HG03135 (cell line): ENCODE measurements at regions not wholly inside any gene's neighbourhood (a gene's known extent, or its start where the extent isn't known, plus 50 kb on each side); places are given as distances from the start of the nearest gene placed in this dataset.
A peak's percentile ranks its signal among the peaks of the same experiment; 100 is the strongest.
"Not testable (repeated sequence)": the region's sequence is repeated elsewhere in the genome, so short reads cannot be mapped to it uniquely, and the experiment has no call there.

ENCODE experiments used
- ATAC-seq: cut with Tn5 transposase; IDR thresholded peaks from one replicate; pipeline ENCODE4 v1.9.1; 2021; ENCODE audit warnings: mild to moderate bottlenecking, moderate library complexity; ENCODE audit not compliant: unreplicated experiment

DNA sequence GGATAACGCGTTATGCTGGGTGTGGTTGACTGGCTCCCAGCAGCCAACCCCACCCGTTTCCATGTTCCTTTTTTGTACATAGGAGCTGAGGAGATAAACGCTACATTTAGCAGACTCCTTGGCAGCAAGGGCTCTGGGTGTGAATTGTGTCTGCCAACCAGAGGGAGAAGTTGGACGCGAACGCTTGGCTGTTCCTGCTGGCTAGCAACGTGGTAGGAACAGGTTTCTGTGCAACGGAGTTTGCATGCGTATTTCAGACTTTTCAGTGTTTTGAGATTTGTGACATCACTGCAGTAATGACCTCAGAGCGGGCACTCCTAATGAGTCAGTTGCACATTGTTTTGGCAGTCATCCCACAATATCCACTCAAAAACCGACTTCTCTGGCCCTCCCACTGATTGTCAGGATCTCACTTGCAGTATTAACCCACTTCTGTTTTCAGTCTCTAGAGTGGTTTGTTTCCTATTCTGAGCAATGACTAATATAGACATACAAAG is 98.7 kb upstream of the RGS1 start:
- ATAC-seq: no peak

DNA sequence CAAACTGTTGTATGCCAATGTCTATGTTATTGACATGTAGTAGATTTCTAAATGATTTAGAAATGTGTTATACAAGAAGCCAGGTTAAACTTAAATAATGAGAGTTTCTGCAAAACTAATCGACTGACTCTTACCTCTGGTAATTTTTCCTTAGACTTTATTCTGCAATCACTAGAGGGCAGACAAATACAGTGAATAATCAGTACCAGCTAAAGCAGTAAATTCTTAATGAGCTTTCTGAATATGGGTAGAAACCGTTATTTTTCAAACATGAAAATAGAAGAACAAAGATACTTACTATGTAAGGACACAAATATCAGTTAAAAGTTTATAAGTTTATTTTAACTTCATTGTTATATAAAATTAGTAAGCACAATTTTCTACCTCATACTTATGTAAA is 97.9 kb upstream of the RGS1 start:
- peak; percentile 63 for ATAC-seq

DNA sequence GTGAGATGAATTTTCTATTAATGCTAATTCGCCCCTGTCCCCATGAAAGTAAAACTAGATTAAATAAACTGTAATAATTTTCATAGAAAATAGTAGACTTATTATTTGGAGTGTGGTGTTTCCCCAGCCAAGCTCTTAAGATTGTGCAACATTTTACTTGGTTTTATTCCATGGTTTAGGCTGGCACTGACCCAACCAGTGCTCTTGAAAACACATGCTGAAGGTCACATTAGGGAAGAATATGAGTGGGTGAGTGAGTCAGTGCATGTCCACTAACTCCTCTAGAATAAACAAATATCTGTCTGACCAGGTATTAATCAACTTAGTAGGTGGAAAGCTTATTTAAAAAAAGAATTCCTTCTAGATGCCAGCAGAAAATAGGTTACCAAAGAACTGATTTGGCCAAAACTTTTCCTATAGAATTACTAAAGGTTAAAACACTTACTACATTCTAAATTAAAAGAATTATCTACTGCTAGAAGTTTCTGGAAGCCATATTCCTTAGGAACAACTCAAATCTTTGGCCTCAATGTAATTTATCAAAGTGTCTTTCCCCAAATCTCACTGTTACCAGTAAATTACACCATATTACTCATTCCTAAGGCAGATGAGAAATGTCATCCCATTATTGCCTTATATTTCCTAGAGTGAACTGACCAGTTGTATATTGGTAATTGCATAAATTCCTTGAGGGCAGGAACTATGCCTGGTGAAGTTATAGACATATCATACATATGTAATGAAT is 89.7 kb upstream of the RGS1 start:
- no peak for ATAC-seq

DNA sequence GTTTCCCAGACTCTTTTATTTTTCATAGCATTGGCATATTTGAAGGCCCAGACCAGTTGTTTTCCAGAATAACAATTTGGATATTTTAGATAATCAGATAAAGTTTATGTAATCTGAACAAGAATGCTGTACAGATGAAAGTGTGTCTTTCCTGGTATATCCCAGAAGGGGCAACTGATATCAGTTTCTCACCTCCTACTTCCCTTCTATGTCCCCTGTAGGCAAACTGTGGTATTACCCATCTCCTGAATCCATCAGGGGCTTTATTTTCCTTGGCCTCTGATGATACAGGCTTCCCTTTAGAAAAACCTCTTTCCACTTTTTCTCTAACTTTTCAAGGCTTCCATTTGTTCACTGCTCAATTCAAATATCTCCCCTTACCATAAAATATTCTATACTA is 87.5 kb upstream of the RGS1 start:
- ATAC-seq: no peak

DNA sequence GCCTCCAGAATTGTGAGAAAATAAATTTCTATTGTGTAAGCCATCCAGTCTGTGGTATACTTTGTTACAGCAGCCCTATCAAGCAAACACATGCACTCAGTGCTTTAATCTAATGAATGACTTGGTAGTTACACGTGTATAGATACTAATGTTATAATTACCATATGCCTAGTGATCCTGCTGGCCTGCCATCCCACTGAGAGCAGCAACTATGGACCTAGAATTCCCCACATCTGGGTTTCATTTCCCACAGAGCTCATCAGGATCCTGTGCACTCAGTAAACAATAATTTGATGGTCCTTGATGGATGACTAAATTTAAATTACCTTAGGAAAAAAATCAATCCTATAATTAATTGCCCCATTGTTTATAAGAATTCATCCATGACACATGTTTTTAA is 86.5 kb upstream of the RGS1 start:
- ATAC-seq: no peak

DNA sequence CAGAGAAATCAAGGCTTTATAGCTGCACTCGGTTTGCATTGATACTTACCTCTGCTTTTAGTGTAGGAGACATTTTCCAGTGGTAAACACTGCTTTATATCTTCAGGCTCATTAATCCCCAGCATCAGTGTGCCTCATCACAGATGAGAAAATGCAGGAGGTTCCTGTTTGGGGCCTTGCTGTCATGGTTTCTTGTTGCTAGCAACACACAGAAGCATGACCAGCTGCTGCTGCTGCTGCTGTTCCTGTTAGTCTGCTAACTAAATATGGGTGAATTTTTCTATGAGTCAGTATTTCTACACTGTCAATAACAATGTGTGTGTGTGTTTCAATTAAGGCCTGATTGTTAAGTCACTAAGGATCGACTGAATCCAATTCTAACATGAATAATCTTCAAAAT is 85.8 kb upstream of the RGS1 start:
- ATAC-seq: peak; percentile 95

DNA sequence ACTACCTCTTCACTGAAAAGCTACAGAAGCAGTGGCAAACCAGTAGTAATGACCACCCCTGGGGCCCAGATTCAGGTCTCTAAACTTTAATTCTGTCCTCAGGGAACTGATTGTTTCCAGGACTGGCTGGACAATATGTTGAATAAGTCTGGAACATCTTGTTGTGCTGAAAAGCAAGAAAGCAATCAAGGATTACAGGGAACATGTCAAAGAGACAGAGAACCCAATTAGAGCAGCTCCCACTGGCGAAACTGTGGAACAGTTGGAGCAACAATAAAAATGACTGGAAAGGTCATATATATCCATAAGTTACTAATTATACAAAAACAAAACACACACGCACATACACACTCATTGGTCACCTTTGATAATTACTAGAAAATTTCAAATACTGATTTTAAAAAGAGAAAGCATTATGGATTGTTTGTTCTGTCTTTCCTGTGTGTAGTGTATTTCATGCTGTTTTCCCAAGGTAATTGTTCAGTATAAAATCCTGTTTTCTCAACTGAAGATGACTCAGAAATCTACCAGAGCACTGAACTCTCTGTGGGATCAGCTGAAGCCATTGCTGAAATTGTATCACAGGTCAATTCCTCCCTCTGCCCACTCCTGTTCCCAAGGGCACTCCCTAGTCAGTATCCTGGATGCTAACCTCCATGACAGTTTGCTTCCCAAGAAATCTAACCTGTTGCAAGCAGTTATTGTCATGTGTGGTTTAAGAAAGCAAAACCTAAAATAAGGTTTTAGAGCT is 83.6 kb upstream of the RGS1 start:
- ATAC-seq: no peak

DNA sequence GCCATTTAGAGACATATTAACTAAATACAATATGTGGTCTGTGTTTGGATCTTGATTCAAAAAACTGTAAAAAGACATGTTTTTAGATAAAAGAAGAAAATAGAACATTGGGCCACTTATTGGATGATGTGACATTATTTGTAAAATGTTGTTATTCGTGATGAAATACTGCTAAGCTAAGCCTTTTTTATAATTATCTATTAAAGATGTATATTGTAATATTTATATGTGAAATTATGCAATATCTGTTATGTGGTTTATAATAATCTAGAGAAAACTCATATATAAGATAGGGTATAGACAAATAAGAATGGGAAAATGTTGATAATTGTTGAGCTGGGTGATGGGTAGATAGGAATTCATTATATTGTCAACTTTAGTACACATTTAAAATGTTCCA is 82.0 kb upstream of the RGS1 start:
- ATAC-seq: no peak

DNA sequence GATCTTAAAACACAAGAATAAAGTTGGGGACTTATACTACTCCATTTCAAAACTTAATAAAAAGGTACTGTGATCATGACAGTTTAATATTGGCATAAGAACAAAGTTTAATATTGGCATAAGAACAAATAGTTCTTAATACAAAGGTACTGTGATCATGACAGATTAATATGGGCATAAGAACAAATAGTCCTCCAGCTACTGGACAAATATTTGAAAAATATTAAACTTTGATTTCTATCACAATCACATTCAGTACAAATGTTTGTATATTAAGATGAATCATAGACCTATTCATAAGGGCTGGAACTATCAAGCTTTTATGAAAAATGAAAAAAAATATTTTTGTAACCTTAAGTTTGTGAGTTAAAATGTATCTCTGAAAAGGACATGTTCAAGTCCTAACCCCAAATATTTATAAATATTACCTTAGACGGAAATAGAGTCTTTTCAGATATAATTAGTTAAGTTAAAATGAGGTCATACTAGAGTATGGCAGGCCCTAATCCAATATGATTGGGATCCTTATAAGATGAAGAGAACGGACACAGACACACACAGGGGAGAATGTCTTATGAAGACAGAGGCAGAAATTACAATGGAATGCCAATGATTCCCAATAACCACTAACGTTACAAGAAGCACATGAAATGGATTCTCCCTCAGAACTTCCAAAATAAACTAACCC is 79.1 kb upstream of the RGS1 start:
- no peak for ATAC-seq

DNA sequence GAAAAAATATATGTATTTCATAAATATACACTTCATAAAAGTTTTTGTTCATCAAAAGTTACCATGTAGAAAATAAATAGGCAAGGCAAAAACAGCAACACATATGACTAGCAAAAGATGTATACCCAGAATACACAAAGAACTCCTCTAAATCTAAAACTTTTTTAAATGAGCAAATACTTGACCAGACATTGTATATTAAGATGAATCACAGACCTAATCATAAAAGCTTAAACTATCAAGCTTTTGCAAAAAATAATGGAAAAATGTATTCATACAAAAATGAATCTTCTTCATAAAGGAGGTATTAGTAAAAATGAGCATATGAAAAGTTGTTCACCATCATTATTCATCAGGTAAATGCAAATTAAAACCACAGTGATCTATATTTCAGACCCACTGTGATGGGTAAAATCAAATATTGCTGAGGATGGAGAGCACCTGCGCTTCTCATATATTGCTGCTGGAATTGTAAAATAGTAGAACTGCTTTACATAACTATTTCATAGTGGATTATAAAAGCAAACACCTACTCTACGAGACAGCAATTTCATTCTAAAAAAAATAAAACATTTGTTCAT is 78.3 kb upstream of the RGS1 start:
- no peak for ATAC-seq

DNA sequence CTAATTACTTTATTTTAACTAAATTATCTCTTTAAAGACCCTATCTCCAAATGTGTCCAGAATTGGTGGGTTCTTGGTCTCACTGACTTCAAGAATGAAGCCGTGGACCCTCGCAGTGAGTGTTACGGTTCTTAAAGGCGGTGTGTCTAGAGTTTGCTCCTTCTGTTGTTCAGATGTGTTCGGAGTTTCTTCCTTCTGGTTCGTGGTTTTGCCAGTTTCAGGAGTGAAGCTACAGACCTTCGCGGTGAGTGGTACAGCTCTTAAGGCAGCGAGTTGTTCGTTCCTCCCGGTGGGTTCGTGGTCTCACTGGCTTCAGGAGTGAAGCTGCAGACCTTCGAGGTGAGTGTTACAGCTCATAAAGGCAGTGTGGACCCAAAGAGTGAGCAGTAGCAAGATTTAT is 77.5 kb upstream of the RGS1 start:
- ATAC-seq: not testable (repeated sequence)

DNA sequence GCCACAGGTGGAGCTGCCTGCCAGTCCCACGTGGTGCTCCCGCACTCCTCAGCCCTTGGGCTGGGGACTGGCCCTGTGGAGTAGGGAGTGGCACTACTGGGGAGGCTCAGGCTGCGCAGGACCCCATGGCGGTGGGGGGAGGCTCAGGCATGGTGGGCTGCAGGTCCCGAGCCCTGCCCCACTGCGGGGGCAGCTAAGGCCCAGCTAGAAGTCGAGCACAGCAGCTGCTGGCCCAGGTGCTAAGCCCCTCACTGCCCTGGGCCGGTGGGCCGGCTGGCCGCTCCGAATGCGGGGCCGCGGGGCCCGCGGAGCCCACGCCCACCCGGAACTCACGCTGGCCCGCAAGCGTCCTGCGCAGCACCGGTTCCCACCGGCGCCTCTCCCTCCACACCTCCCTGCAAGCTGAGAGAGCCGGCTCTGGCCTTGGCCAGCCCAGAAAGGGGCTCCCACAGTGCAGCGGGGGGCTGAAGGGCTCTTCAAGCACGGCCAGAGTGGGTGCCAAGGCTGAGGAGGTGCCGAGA is 76.5 kb upstream of the RGS1 start:
- not testable (repeated sequence) for ATAC-seq

DNA sequence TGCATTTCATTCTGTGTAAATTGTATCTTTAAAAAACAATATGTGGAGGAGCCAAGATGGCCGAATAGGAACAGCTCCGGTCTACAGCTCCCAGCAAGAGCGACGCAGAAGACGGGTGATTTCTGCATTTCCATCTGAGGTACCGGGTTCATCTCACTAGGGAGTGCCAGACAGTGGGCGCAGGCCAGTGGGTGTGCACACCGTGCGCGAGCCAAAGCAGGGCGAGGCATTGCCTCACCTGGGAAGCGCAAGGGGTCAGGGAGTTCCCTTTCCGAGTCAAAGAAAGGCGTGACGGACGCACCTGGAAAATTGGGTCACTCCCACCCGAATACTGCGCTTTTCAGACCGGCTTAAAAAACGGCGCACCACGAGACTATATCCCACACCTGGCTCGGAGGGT is 75.0 kb upstream of the RGS1 start:
- ATAC-seq: not testable (repeated sequence)

DNA sequence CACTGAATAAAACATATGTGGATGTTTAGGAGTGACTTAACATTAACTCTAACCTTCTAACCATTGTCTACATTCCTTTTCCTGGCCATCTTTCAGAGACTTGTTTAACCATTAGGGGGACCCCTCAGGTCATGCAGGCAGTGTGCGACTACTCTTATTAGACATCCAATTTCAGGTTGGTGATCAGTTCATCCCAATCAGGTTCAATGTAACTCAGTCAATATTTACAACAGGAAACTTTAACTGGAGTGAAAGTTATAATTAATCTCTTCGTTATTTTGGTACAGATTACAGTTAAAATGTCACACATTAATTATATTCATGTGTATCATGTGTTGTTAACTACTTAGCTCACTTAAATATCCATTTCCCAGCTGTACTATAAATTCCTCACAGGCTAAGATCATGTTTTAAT is 68.8 kb upstream of the RGS1 start:
- peak; percentile 96 for ATAC-seq

DNA sequence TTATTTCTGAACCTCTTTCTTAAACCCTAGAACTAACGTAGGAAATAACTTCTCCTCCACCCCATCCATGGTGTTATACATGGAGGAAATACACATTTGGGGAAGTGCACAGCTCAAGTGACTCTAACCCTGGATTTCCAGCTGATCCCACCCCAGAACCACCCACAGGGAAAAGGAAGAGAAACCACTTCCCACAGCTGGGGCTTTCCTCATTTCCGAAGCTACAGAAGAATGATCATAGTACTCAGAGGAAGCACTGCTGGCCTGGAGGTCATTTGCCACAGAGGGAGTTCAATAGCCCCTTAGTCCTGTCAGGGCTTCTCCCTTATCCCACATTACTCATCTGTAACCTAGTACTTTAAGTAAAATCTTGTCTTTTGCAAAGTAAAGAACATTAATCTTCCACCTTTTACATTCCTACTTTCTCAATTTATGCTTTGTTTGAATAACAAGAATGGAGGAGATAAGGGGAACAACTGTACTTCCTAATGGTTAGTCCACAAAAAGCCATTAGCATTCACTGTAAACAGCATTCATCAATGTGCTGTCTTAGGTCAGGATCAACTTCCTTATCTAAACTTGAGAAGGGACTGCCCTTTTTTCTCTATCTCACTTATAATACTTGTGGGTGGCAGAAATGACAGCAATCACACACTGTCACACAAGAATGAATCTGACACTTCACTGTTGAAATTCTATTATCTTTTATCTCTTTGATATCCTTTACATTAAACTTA is 63.0 kb upstream of the RGS1 start:
- ATAC-seq: no peak

DNA sequence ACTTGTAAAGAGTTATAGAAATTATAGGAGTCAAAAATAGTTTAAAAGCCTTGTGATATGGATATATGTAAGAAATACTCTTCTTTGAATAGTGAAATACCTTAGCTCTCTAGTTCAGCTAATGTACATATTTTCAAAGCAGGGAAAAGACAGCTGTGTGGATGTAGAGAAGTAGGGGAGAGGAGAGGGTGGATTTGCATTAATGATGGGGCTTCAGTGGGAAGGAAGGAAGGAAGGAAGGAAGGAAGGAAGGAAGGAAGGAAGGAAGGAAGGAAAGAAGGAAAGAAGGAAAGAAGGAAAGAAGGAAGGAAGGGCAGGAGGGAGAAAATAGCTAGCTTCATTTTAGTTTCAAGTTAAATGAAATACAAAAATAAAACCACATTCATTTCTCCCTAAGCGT is 62.4 kb upstream of the RGS1 start:
- ATAC-seq: no peak

DNA sequence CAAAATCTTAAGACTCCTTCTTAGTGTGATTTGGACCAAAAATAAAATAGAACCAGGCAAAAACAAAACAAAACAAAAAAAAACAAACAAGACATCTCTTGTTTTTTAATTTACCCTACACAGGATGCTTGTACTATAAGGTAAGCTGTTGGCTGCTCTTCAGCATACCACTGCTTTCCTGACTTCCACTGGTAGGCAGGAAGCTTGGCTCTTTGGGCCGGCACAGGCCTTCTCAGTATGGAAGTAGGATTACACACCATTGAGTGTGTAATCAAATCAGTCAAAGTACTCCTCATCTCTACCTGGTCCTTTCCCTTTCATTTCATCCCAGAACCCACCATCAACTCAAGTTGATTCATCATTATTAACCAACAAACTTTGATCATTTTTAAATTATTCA is 61.9 kb upstream of the RGS1 start:
- no peak for ATAC-seq

DNA sequence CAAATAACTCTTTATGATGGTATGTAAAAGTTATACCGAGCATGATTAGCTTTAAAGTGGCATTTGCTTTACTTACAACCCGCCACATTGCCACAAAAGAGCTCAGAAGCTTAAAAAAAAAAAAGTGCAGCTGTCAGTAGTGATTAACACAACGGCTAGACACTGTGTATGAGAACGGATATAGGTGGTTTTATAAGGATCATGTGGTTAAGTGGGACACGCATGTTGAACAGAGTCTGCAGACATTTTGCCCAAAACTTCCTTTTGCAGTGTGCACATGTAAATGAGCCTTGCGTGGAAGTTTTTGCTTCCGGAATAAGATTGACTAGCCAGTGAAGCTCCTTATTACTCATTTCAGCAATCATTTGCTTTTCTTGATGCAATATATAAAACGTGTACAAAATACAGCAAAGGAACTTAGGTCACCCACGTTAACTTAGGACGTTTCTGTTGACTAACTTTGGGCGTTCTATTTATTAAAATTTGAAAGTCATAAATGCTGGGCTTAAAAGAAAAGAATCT is 58.7 kb upstream of the RGS1 start:
- peak; percentile 98 for ATAC-seq

DNA sequence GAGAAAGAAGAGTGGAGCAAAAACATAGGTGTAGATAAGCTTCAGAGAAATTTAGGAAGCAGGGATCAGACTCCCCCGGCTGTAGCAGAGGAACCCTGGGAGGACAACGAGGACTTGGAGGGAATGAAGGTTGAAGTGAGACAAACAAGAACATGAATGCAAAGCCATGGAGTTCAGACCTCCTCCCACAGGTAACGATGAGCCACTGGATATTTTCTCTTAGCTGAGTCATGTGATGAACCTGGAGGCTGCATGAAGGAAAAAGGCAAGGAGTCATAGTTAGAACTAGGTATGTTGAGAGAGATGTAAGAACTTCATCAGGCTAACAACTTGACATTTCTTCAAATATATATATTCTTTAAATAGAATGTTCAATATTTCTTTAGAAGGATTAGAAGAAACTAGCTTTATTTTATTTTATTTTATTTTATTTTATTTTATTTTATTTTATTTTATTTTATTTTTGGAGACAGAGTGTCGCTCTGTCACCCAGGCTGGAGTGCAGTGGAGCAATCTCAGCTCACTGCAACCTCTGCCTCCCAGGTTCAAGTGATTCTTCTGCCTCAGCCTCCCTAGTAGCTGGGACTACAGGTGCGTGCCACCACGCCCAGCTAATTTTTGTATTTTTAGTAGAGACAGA is 57.7 kb upstream of the RGS1 start:
- not testable (repeated sequence) for ATAC-seq

DNA sequence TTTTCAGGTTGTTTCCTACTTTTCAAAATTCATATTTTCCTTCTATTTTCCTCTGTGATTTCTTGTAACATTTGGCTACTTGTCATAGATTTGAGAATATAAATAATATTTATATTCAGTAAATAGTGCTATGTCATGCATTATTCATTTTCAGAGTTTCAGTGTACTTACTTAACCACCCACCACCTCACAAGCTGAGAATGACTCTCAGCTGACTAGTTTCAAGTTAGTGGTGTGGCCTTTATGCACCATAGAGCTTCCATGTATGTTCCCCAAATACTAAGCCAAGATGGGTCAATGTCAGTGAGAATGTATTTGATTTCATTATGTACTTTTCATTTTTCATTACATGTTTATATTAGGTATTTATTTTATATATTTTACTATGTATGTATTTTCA is 56.9 kb upstream of the RGS1 start:
- peak; percentile 43 for ATAC-seq
